Chondrocyte (in vitro differentiated cells): ENCODE measurements at regions not wholly inside any gene's neighbourhood (a gene's known extent, or its start where the extent isn't known, plus 50 kb on each side); places are given as distances from the start of the nearest gene placed in this dataset.

Source experiments
- DNase-seq: peaks from one replicate; pipeline ENCODE4 v3.0.0; 2021; ENCODE audit warnings: mixed read lengths, low spot score
- H3K27ac Mint-ChIP-seq: one replicate; pipeline ENCODE4 v1.8.0; 2021; ENCODE audit warnings: mild to moderate bottlenecking, moderate library complexity, mixed read lengths; ENCODE audit not compliant: unreplicated experiment
- H3K27me3 Mint-ChIP-seq: 2 replicates; pipeline ENCODE4 v1.8.0; 2021; ENCODE audit warnings: low read depth, mixed read lengths
- H3K36me3 Mint-ChIP-seq: 2 replicates; pipeline ENCODE4 v1.8.0; 2021; ENCODE audit warnings: low read depth, mixed read lengths
- H3K4me1 Mint-ChIP-seq: 2 replicates; pipeline ENCODE4 v1.8.0; 2021; ENCODE audit warnings: low read depth, mild to moderate bottlenecking, mixed read lengths
- H3K4me3 Mint-ChIP-seq: one replicate; pipeline ENCODE4 v1.8.0; 2021; ENCODE audit warnings: mild to moderate bottlenecking, moderate library complexity, mixed read lengths; ENCODE audit not compliant: unreplicated experiment
- H3K9me3 Mint-ChIP-seq: 2 replicates; pipeline ENCODE4 v1.8.0; 2021; ENCODE audit warnings: low read depth, mixed read lengths
- TF ChIP-seq, protein P1 (sequence below): fragments of 200-600 bp; sonication (generic); IDR thresholded peaks from 2 replicates; pipeline ENCODE4 v1.5.0; 2021; ENCODE audit warnings: antibody characterized with exemption, mild to moderate bottlenecking, moderate library complexity

DNA sequence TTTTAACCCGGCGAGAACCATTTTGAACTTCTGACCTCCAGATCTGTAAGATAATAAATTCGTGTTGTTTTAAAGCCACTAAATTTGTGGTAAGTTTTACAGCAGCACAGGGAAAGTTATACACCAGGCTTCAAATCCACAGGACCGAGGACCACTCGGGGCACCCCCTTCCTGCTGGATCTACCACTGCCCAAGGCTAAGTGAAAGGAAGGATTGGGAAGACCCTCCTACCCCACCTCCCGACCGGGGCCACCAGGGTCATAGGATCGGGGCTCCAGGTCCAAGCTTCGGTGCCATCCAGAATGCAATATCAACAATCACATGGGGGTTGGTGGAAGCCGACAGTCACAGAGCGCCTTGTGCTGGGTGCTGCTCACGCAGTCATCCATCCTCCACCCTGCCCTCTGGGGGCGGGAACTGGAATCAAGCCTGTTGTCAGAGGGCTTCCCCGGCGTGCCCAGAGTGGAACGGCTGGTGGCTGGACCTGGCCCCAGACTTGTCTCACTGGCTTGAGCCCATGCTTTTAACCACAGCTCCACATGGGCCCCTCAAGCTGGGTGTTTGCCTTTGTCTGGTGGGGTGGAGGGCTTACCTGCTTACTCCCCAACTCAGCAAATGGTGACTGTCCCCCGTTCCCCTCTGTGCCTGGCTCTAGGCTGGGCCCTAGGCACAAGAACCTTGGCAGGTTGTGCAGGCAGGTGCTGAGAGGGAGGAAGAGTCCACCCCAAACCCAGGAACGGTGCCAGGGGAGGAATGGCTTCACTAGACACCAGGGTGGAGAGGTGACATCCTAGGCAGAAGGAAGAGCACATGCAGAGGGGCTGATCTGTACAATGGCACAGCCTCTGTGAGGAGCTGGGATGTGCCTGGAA lies 180.3 kb upstream of the RTL1 start:
- TF ChIP-seq, protein P1, sequence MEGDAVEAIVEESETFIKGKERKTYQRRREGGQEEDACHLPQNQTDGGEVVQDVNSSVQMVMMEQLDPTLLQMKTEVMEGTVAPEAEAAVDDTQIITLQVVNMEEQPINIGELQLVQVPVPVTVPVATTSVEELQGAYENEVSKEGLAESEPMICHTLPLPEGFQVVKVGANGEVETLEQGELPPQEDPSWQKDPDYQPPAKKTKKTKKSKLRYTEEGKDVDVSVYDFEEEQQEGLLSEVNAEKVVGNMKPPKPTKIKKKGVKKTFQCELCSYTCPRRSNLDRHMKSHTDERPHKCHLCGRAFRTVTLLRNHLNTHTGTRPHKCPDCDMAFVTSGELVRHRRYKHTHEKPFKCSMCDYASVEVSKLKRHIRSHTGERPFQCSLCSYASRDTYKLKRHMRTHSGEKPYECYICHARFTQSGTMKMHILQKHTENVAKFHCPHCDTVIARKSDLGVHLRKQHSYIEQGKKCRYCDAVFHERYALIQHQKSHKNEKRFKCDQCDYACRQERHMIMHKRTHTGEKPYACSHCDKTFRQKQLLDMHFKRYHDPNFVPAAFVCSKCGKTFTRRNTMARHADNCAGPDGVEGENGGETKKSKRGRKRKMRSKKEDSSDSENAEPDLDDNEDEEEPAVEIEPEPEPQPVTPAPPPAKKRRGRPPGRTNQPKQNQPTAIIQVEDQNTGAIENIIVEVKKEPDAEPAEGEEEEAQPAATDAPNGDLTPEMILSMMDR = peak; percentile 40
- H3K36me3 Mint-ChIP-seq = no peaks in the 10 kb centered on the region
- H3K9me3 Mint-ChIP-seq = peaks cover 23% of the 10 kb centered on the region
- peaks cover 7% of the 10 kb centered on the region for H3K4me1 Mint-ChIP-seq
- no peak overlapping the region for H3K27ac Mint-ChIP-seq
- no peak overlapping the region for H3K4me3 Mint-ChIP-seq
- H3K27me3 Mint-ChIP-seq = no peaks in the 10 kb centered on the region
- DNase-seq = peak; percentile 58

DNA sequence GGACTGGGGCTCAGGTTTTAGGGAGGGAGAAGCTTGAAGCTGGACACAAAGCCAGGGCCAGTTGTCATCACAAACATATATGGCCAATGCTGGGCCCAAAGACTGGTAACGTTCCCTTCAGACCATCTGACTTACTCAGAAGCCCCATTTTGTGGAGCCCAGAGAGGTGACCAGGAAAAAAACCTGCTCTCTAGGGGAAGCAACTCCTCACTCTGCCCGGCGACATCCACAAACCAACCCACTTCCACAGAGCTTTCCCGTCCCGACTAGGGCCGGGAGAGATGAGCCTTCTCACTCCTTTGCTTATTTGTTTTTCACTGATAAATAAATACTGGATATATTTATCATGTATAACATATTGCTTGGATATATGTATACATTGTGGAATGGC lies 180.9 kb upstream of the RTL1 start:
- H3K36me3 Mint-ChIP-seq = no peaks in the 10 kb centered on the region
- no peak for DNase-seq
- no peak overlapping the region for H3K27ac Mint-ChIP-seq
- peaks cover 23% of the 10 kb centered on the region for H3K9me3 Mint-ChIP-seq
- no peaks in the 10 kb centered on the region for H3K27me3 Mint-ChIP-seq
- TF ChIP-seq, protein P1 = no peak
- no peak overlapping the region for H3K4me3 Mint-ChIP-seq
- peaks cover 7% of the 10 kb centered on the region for H3K4me1 Mint-ChIP-seq

DNA sequence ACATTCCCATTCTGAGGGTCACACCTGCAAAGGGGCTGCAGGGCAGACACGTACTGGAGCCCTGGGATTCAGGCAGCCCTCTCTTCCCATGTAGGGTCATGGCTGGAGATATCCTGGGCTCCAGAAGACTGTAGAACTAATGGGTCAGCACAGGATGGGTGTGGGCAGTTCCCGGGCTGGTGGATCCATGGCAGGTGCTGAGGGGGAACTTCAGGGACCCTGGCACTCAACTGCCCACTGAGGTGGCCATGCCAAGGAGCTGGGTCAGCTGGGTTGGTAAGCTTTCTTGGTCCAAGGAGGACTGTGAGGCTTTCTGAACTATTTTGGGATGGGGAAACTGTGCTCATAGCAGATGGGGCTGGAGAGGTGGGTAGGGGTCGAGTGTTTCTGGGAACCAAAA lies 183.4 kb upstream of the RTL1 start:
- TF ChIP-seq, protein P1 = no peak
- DNase-seq = no peak
- Mint-ChIP-seq H3K9me3 (peaks cover 6% of the 10 kb centered on the region), H3K4me3 (no peak overlapping the region), H3K27me3 (no peaks in the 10 kb centered on the region), H3K27ac (no peak overlapping the region), H3K36me3 (no peaks in the 10 kb centered on the region), H3K4me1 (peaks cover 20% of the 10 kb centered on the region)

DNA sequence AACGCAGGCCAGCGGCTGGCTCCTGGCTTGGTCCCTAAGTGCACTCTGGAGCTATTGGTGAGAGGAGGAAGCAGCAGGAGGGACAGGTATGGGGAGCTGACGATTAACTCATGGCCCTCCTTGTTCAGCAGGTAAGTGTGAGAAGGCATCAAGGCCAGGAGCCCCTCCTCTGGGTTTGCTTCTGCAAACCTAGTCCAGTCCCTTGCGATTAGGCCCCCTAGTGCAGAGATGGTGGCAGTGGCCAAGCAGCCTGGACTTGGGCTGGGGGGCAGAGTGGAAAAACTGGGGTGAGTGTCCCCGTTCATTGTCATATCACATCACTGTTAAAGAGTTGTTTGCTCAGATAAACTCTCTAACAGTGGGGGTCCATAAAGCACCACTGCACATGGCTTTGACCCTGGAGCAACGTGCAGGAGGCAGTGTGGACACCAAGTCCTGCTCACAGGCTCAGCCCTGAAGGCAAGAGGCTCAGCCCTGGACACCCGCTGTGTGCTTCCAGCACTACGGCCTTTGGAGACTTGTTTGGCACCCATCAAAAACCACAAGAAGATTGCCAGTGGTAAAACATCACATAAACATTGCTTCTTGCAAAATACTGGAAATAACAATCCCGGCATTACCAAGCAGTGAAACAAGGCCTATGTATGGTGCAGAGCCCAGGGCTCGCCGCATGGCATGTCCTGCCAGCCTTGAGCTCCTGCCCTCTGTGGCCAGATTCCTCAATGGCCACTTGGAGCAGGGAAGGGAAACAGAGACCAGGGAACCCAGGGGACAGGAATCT lies 184.3 kb upstream of the RTL1 start:
- peaks cover 6% of the 10 kb centered on the region for H3K9me3 Mint-ChIP-seq
- H3K27ac Mint-ChIP-seq = no peak overlapping the region
- no peak overlapping the region for H3K4me3 Mint-ChIP-seq
- TF ChIP-seq, protein P1 = no peak
- no peaks in the 10 kb centered on the region for H3K36me3 Mint-ChIP-seq
- peaks cover 27% of the 10 kb centered on the region for H3K4me1 Mint-ChIP-seq
- DNase-seq = no peak
- H3K27me3 Mint-ChIP-seq = no peaks in the 10 kb centered on the region

DNA sequence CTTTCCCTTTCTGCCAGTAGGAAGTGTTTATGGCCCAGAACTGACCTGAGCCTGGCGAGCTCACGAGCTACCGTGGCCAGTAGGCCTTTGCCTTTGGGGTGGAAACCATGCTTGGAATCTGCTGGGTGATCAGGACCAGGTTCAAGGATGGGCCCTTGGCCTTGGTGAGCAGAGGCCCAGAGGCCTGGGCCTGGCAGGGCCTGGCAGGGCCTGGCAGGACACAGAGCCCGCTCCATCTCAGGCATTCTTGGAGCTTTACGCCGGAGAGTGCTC lies 184.8 kb upstream of the RTL1 start:
- Mint-ChIP-seq H3K27ac (no peak overlapping the region), H3K9me3 (peaks cover 2% of the 10 kb centered on the region), H3K4me3 (no peak overlapping the region), H3K36me3 (no peaks in the 10 kb centered on the region), H3K27me3 (no peaks in the 10 kb centered on the region), H3K4me1 (peaks cover 28% of the 10 kb centered on the region)
- TF ChIP-seq, protein P1 = no peak
- DNase-seq = no peak
